Prostate gland (tissue), 2 donors: ENCODE measurements at regions not wholly inside any gene's neighbourhood (a gene's known extent, or its start where the extent isn't known, plus 50 kb on each side); places are given as distances from the start of the nearest gene placed in this dataset.

Source experiments
- DNase-seq: peaks from one replicate; pipeline ENCODE4 v3.0.0-alpha.2; 2019; ENCODE audit warnings: low spot score
- H3K27ac ChIP-seq, 2 donors: fragments of 200-600 bp; sonication (generic); 2 replicates each; pipeline ENCODE4 v1.5.1; 2017 to 2019
- H3K27me3 ChIP-seq: fragments of 200-600 bp; sonication (generic); replicated peaks from 2 replicates; pipeline ENCODE4 v1.5.1; 2019; ENCODE audit not compliant: insufficient read depth
- H3K36me3 ChIP-seq, 2 donors: fragments of 200-600 bp; sonication (generic); 1 replicate in 1 of 2; 2 replicates in 1 of 2; pipeline versions ENCODE4 v1.5.1 to v1.8.1; 2017 to 2019
- H3K4me1 ChIP-seq: fragments of 200-600 bp; sonication (generic); replicated peaks from 2 replicates; pipeline ENCODE4 v1.5.1; 2019
- H3K4me3 ChIP-seq, 2 donors: fragments of 200-600 bp; sonication (generic); 2 replicates each; pipeline ENCODE4 v1.5.1; 2017 to 2019
- H3K9me3 ChIP-seq: fragments of 200-600 bp; sonication (generic); 2 replicates; pipeline ENCODE4 v1.5.1; 2017
- POLR2A ChIP-seq: fragments of 450-650 bp; IDR thresholded peaks from one replicate; pipeline ENCODE4 v1.6.1; 2016; ENCODE audit warnings: antibody characterized with exemption, mild to moderate bottlenecking
- POLR2AphosphoS5 ChIP-seq: sonication (generic); formaldehyde crosslinking; IDR thresholded peaks from one replicate; pipeline ENCODE4 v1.6.1; 2017; ENCODE audit warnings: antibody characterized with exemption
- WGBS: methylation state at CpG from one replicate; pipeline ENCODE4 v1.1.5; 2018; 5-methylcytosine and 5-hydroxymethylcytosine counted together
- intact Hi-C: fragments of 100-400 bp; cut with DNase I; formaldehyde crosslinking; loops from one replicate; pipeline ENCODE4 v1.14.2; 2022
- TF ChIP-seq, protein P1 (sequence below), 4 experiments: fragments of 200-600 bp in 2 of 4; fragments of 450-650 bp in 2 of 4; sonication (generic) in 2 of 4; IDR thresholded peaks; 1 replicate in 3 of 4; 2 replicates in 1 of 4; pipeline ENCODE4 v1.5.1; 2016 to 2019; ENCODE audit warnings: antibody characterized with exemption in 4 of 4, mild to moderate bottlenecking in 2 of 4, moderate library complexity in 2 of 4

DNA sequence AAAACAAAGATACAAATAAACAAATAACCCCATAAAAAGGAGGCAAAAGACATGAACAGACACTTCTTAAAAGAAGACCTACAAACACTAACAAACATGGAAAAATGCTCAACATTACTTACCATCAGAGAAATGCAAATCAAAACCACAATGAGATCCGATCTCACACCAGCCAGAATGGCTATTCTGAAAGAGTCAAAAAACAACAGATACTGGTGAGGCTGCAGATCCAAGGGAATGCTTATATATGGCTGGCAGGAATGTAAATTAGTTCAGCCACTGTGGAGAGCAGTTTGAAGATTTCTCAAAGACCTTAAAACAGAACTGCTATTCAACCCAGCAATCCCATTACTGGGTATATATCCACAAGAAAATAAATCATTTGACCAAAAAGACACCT, 80.4 kb upstream of the NRP1 start:
- TF ChIP-seq POLR2A (no peak), POLR2AphosphoS5 (no peak)
- H3K36me3 ChIP-seq = no peaks in the 10 kb centered on the region
- intact Hi-C loops = no loop called here
- H3K9me3 ChIP-seq = no peaks in the 10 kb centered on the region
- no peaks in the 10 kb centered on the region for H3K4me1 ChIP-seq
- no peak overlapping the region for H3K27ac ChIP-seq
- H3K4me3 ChIP-seq = no peak overlapping the region
- H3K27me3 ChIP-seq = no peaks in the 10 kb centered on the region
- DNase-seq = no peak
- 95% methylated on average over 1 of the region's 1 CpG for WGBS

DNA sequence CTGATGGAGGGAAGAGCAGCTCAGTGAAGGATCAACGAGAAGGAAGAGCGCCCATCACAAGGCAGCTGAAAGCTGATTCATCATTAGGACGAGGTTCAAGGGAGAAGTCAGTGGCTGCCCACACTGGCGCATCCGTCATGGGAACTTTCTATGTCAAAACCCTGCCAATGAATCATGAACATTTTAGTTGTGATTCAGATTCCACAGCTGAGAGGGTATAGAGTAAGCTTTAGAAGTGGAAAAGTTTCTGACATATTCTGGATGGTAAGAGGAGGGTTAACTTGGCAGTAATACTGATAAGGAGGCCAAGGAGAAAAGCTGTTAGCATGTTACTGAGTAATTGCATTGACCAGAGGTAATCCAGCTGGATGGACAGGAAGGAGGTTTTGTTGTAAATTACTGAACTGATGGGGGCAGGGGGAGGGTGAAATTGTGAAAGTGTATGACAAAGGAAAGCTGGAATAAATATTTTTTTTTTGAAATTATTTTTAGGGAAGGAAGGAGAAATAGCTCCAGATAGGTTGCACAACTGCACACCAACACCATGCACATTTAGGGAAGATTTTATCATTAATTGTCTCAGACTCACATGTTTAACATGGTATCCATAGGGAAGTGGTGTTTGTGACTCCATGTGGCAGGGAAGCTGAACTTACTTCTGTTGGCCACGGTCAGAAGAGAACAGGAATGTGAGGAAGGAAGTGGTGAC, 78.3 kb upstream of the NRP1 start:
- no peaks in the 10 kb centered on the region for H3K4me1 ChIP-seq
- H3K27me3 ChIP-seq = no peaks in the 10 kb centered on the region
- H3K27ac ChIP-seq = no peak overlapping the region
- no peaks in the 10 kb centered on the region for H3K36me3 ChIP-seq
- intact Hi-C loops = no loop called here
- 76% methylated on average over 6 of the region's 6 CpGs for WGBS
- H3K4me3 ChIP-seq = no peak overlapping the region
- TF ChIP-seq, protein P1, sequence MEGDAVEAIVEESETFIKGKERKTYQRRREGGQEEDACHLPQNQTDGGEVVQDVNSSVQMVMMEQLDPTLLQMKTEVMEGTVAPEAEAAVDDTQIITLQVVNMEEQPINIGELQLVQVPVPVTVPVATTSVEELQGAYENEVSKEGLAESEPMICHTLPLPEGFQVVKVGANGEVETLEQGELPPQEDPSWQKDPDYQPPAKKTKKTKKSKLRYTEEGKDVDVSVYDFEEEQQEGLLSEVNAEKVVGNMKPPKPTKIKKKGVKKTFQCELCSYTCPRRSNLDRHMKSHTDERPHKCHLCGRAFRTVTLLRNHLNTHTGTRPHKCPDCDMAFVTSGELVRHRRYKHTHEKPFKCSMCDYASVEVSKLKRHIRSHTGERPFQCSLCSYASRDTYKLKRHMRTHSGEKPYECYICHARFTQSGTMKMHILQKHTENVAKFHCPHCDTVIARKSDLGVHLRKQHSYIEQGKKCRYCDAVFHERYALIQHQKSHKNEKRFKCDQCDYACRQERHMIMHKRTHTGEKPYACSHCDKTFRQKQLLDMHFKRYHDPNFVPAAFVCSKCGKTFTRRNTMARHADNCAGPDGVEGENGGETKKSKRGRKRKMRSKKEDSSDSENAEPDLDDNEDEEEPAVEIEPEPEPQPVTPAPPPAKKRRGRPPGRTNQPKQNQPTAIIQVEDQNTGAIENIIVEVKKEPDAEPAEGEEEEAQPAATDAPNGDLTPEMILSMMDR (IDR thresholded peaks at IDR 0.05) = no peak
- TF ChIP-seq POLR2A (no peak), POLR2AphosphoS5 (no peak)
- no peak for DNase-seq
- H3K9me3 ChIP-seq = no peaks in the 10 kb centered on the region

DNA sequence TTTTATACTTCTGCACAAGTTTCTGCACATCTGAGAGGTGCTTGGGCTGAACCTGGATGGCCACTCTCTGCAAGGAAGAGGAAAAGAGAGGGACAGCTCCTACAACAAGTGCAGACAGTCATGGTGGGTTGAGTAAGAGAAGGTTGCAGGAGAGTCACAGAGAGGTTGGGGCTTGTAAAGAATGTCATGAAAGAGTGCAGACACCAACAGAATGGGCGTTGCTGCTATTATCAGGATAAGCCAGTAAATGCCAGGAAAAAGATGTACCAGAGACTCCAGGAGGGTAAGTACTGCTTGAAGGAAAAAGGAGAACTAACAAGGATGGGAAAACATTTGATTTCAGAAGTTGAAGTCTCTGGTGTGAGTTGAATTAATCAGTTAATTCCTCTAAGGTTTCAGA, 77.8 kb upstream of the NRP1 start:
- intact Hi-C loops = no loop called here
- no peak overlapping the region for H3K4me3 ChIP-seq
- TF ChIP-seq POLR2A (no peak), POLR2AphosphoS5 (no peak)
- TF ChIP-seq, protein P1 (IDR thresholded peaks at IDR 0.05) = no peak
- no peak overlapping the region for H3K27ac ChIP-seq
- no peaks in the 10 kb centered on the region for H3K9me3 ChIP-seq
- H3K4me1 ChIP-seq = no peaks in the 10 kb centered on the region
- H3K36me3 ChIP-seq = no peaks in the 10 kb centered on the region
- WGBS = 72% methylated on average over 1 of the region's 1 CpG
- no peak for DNase-seq
- H3K27me3 ChIP-seq = no peaks in the 10 kb centered on the region

DNA sequence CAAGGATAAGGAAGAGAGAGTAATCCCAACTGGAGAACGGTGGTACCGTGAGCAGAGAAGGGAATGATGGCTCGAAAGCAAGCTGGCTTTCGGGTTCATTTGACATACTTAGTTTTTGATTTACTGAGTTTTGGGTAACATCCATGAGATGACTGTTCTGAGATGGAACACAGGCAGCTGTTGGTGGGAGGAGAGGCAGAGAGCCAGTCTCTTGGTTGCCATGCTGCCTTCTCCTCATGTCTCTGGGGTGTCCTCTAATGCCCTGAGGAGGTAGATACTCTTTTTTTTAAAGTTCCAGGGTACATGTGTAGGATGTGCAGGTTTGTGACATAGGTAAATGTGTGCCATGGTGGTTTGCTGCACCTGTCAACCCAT, 76.4 kb upstream of the NRP1 start:
- TF ChIP-seq POLR2A (no peak), POLR2AphosphoS5 (no peak)
- TF ChIP-seq, protein P1 (IDR thresholded peaks at IDR 0.05) = no peak
- no peaks in the 10 kb centered on the region for H3K9me3 ChIP-seq
- H3K27me3 ChIP-seq = no peaks in the 10 kb centered on the region
- intact Hi-C loops = no loop called here
- H3K4me3 ChIP-seq = no peak overlapping the region
- 90% methylated on average over 4 of the region's 4 CpGs for WGBS
- no peak overlapping the region for H3K27ac ChIP-seq
- no peaks in the 10 kb centered on the region for H3K36me3 ChIP-seq
- DNase-seq = no peak
- no peaks in the 10 kb centered on the region for H3K4me1 ChIP-seq

DNA sequence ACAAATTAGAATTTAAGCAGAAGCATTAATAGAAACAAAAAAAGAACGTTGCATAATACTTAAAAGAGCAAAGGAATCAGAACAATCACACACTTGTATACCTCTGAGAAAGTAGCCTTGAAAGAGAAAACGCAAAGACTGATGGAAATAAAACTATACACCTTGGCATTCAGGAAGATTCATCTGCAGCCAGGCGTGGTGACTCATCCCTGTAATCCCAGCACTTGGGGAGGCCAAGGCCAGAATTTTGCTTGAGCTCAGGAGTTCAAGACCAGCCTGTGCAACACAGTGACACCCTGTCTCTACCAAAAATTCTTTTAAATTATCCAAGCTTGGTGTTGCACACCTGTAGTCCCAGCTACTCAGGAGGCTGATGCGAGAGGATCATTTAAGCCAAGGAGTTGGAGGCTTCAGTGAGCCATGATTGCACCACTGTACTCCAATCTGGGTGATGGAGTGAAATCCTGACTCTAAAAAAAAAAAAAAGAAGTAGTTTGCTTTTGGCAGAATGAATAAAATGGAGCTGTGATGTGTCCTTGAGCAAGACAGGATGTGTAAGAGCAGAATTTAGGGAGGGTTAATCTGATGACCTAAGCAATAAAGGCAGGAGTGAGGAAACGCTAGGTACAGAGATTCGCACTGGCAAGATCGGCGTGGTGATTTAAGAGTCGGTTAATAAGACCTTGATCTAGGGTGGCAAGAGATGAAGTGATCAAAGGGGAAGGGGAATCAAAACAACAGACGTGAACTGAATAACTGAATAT, 75.8 kb upstream of the NRP1 start:
- no peaks in the 10 kb centered on the region for H3K4me1 ChIP-seq
- DNase-seq = no peak
- WGBS = 73% methylated on average over 10 of the region's 10 CpGs
- H3K27ac ChIP-seq = no peak overlapping the region
- no peaks in the 10 kb centered on the region for H3K27me3 ChIP-seq
- intact Hi-C loops = no loop called here
- no peaks in the 10 kb centered on the region for H3K9me3 ChIP-seq
- H3K36me3 ChIP-seq = no peaks in the 10 kb centered on the region
- H3K4me3 ChIP-seq = no peak overlapping the region
- TF ChIP-seq, protein P1 (IDR thresholded peaks at IDR 0.05) = no peak
- TF ChIP-seq POLR2AphosphoS5 = no peak
- TF ChIP-seq POLR2A = no peak
